A673 (cell line): ENCODE measurements at regions not wholly inside any gene's neighbourhood (a gene's known extent, or its start where the extent isn't known, plus 50 kb on each side); places are given as distances from the start of the nearest gene placed in this dataset.
"Not testable (repeated sequence)": the region's sequence is repeated elsewhere in the genome, so short reads cannot be mapped to it uniquely, and the experiment has no call there.

Experiments
- BruUV-seq: library from RNA; stranded (reverse); fragments of 400-500 nt; replicated peaks from 2 replicates; lab custom pipeline; 2021; lab: Mats Ljungman, UMichigan
- CTCF ChIA-PET: fragments of 300-600 bp; sonication (Branson Sonifier 250); formaldehyde crosslinking; loops from one replicate; lab custom pipeline; 2022; ENCODE audit warnings: antibody characterized with exemption; lab: Charles Lee
- POLR2A ChIA-PET: fragments of 300-600 bp; sonication (Branson Sonifier 250); formaldehyde crosslinking; loops from one replicate; lab custom pipeline; 2022; ENCODE audit warnings: antibody characterized with exemption; ENCODE audit not compliant: low non-redundant PET; lab: Charles Lee
- DNase-seq: peaks from one replicate; pipeline ENCODE4 v3.0.0-alpha.2; 2015; ENCODE audit warnings: low spot score
- H3K27ac ChIP-seq: fragments of 200-600 bp; sonication (generic); 2 replicates; pipeline ENCODE4 v1.5.1; 2016; ENCODE audit warnings: mixed run types, low read depth, mild to moderate bottlenecking, mixed read lengths, antibody characterized with exemption, low read length; ENCODE audit not compliant: poor library complexity, severe bottlenecking
- H3K27me3 ChIP-seq: fragments of 200-600 bp; sonication (generic); replicated peaks from 2 replicates; pipeline ENCODE4 v1.6.1; 2017; ENCODE audit warnings: mixed run types, low read depth, mild to moderate bottlenecking, mixed read lengths, antibody characterized with exemption, low read length; ENCODE audit not compliant: insufficient read depth, poor library complexity
- H3K36me3 ChIP-seq: fragments of 200-600 bp; sonication (generic); 2 replicates; pipeline ENCODE4 v1.6.1; 2016; ENCODE audit warnings: mixed run types, mild to moderate bottlenecking, mixed read lengths, antibody characterized with exemption, low read length; ENCODE audit not compliant: insufficient read depth, poor library complexity, severe bottlenecking
- H3K4me1 ChIP-seq: fragments of 200-600 bp; sonication (generic); 2 replicates; pipeline ENCODE4 v1.6.1; 2017; ENCODE audit warnings: mixed run types, mild to moderate bottlenecking, mixed read lengths, antibody characterized with exemption, low read length; ENCODE audit not compliant: insufficient read depth, poor library complexity, severe bottlenecking
- H3K4me3 ChIP-seq: fragments of 200-600 bp; sonication (generic); 2 replicates; pipeline ENCODE4 v1.5.1; 2016; ENCODE audit warnings: low read depth, mixed run types, mild to moderate bottlenecking, mixed read lengths, low read length; ENCODE audit not compliant: poor library complexity, severe bottlenecking
- H3K9me3 ChIP-seq: fragments of 200-600 bp; sonication (generic); 2 replicates; pipeline ENCODE4 v1.6.1; 2016; ENCODE audit warnings: mixed run types, low read depth, mild to moderate bottlenecking, mixed read lengths, antibody characterized with exemption, low read length; ENCODE audit not compliant: poor library complexity, severe bottlenecking
- EZH2 ChIP-seq: fragments of 200-600 bp; sonication (generic); IDR thresholded peaks from 2 replicates; pipeline ENCODE4 v1.6.1; 2017; ENCODE audit warnings: borderline replicate concordance, low read depth, mild to moderate bottlenecking, mixed read lengths, antibody characterized with exemption, low read length; ENCODE audit not compliant: poor library complexity, severe bottlenecking
- intact Hi-C: fragments of 100-400 bp; cut with micrococcal nuclease; formaldehyde crosslinking; loops from one replicate; pipeline ENCODE4 v1.10.0; 2022; ENCODE audit not compliant: unreplicated experiment
- TF ChIP-seq, protein P1 (sequence below): fragments of 300-800, 200-600 bp; sonication (generic); conservative IDR thresholded peaks from 2 replicates; pipeline ENCODE4 v1.5.1; 2017; ENCODE audit warnings: low read depth, mild to moderate bottlenecking, antibody characterized with exemption, low read length, moderate library complexity, mixed read lengths

DNA sequence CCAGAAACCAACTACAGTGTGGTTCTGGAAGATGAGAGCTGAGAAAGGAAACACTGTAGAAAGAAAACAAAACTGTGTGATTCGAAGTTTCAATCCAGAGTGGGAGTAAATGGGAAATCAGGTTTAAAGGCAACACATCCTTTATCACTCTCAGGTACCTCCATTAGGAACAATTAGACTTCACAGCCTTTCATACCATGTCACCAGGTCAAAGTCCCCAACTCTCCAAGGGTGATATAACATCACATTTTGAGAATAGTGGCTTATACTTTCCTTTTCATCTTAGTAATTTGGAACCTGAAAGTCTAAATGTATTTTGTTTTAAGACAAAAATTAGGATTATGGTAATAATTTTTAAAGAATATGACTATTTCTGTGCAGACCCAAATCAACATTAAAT, 194.9 kb upstream of the WWC1 start:
- H3K4me3 ChIP-seq, result no peak overlapping the region
- no peaks in the 10 kb centered on the region for H3K9me3 ChIP-seq
- H3K27ac ChIP-seq, result no peak overlapping the region
- TF ChIP-seq, protein P1, sequence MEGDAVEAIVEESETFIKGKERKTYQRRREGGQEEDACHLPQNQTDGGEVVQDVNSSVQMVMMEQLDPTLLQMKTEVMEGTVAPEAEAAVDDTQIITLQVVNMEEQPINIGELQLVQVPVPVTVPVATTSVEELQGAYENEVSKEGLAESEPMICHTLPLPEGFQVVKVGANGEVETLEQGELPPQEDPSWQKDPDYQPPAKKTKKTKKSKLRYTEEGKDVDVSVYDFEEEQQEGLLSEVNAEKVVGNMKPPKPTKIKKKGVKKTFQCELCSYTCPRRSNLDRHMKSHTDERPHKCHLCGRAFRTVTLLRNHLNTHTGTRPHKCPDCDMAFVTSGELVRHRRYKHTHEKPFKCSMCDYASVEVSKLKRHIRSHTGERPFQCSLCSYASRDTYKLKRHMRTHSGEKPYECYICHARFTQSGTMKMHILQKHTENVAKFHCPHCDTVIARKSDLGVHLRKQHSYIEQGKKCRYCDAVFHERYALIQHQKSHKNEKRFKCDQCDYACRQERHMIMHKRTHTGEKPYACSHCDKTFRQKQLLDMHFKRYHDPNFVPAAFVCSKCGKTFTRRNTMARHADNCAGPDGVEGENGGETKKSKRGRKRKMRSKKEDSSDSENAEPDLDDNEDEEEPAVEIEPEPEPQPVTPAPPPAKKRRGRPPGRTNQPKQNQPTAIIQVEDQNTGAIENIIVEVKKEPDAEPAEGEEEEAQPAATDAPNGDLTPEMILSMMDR, result no peak
- no peak for TF ChIP-seq EZH2
- CTCF ChIA-PET, result no interaction called here
- BruUV-seq, result no TSS peak
- no peak for DNase-seq
- no peaks in the 10 kb centered on the region for H3K27me3 ChIP-seq
- POLR2A ChIA-PET, result no interaction called here
- peaks cover 6% of the 10 kb centered on the region for H3K4me1 ChIP-seq
- no peaks in the 10 kb centered on the region for H3K36me3 ChIP-seq
- intact Hi-C loops, result no loop called here

DNA sequence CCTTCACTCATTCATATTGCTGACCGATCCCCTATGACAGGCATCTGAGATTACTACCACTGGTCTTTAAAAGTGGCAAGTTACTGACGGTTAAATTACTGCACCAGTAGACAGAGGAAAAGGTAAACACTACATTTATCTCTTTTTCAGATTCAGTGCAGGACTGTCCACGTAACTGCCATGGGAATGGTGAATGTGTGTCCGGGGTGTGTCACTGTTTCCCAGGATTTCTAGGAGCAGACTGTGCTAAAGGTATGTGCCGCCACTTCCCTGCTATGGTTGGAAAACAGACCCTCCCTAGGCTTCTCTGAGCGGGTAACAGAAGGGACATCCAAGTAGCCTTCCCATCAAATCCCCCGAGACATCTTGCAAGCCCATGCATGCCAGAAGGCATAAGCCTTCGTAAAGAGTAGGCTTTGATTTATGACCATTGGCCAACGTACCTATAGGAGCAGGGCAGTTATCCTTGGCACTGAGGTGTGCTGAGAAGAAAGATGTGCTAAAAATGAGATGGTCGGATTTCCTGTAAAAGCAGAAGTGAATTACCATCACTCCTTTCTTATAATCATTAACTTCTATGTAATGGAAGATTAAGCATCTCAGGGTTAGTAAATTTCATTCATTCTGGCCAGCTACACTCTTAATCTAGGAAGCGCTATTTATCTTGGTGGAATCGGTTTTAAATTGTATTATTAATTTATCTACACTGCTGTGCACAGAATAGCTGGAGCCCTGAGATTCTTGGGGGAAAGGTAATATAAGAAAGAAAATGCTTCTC, 193.4 kb upstream of the WWC1 start:
- Histone ChIP-seq H3K27me3 (no peaks in the 10 kb centered on the region), H3K9me3 (no peaks in the 10 kb centered on the region), H3K4me1 (no peaks in the 10 kb centered on the region), H3K27ac (no peak overlapping the region), H3K36me3 (no peaks in the 10 kb centered on the region), H3K4me3 (no peak overlapping the region)
- intact Hi-C loops, result no loop called here
- BruUV-seq, result no TSS peak
- ChIA-PET CTCF (no interaction called here), POLR2A (no interaction called here)
- DNase-seq, result no peak
- TF ChIP-seq, protein P1, result no peak
- no peak for TF ChIP-seq EZH2

DNA sequence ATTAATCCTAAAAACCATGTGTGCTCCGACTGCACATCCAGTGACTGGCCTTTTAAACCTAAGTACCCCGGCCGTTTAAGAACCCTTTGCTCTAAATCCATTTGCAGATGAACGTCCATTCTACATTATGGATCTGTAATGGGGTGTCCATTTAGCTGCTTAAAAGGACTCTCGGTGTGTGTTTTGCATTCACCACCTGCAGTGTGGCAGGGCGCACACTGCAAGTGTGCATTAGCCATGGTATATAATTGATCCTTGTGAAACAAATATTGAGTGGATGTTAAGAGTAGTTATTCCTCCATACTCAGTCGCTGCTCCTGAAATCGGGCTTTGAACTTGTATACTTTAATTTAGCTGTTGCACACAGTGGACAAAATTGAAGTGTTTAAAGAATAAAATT, 190.1 kb upstream of the WWC1 start:
- POLR2A ChIA-PET, result no interaction called here
- Histone ChIP-seq H3K9me3 (no peaks in the 10 kb centered on the region), H3K4me1 (peaks cover 26% of the 10 kb centered on the region), H3K27ac (no peak overlapping the region), H3K27me3 (no peaks in the 10 kb centered on the region), H3K4me3 (no peak overlapping the region), H3K36me3 (no peaks in the 10 kb centered on the region)
- DNase-seq, result no peak
- BruUV-seq, result no TSS peak
- TF ChIP-seq, protein P1, result no peak
- no peak for TF ChIP-seq EZH2
- CTCF ChIA-PET, result no interaction called here
- intact Hi-C loops, result no loop called here

DNA sequence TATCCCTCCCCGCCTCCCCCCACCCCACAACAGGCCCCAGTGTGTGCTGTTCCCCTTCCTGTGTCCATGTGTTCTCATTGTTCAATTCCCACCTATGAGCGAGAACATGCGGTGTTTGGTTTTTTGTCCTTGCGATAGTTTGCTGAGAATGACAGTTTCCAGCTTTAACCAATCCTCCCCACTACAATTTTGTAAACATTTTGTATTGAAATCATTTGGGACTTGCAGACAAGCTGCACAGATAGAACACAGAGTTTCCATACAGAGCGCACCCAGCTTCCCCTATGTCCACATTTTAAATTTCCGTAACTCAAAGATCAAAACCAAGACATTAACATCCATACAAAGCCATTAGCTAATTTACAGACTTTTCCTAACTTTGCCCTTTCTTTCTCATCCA, 188.4 kb upstream of the WWC1 start:
- CTCF ChIA-PET, H3K36me3 ChIP-seq, DNase-seq, BruUV-seq, H3K4me3 ChIP-seq, H3K27ac ChIP-seq, POLR2A ChIA-PET, H3K27me3 ChIP-seq, H3K9me3 ChIP-seq, intact Hi-C loops: not testable (repeated sequence)
- peaks cover 38% of the 10 kb centered on the region for H3K4me1 ChIP-seq
